ENCODE measurements at regions not wholly inside any gene's neighbourhood (a gene's known extent, or its start where the extent isn't known, plus 50 kb on each side); places are given as distances from the start of the nearest gene placed in this dataset.

GRCh38 chr1:58844176-58844575 lies 60.3 kb upstream of the JUN start:
- no peak for TF ChIP-seq ARID3A (IDR thresholded peaks at IDR 0.05; ENCODE audit: borderline replicate concordance, low read depth, low read length)
- no peak for TF ChIP-seq CTCFL (IDR thresholded peaks at IDR 0.05; ENCODE audit: borderline replicate concordance, insufficient read depth, low read depth, low read length, poor library complexity, severe bottlenecking)
- no peak for TF ChIP-seq JUND (IDR thresholded peaks at IDR 0.05; ENCODE audit: borderline replicate concordance, low read depth, low read length)
- no peak for TF ChIP-seq JUND (tag; IDR thresholded peaks at IDR 0.05; ENCODE audit: borderline replicate concordance, low read depth, low read length)
- TF ChIP-seq CTCF (IDR thresholded peaks at IDR 0.05 in 2 of 3, conservative IDR thresholded peaks at IDR 0.05 in 1 of 3; ENCODE audit: insufficient read depth in 2 of 3, low read depth in 1 of 3, low read length in 3 of 3) = no peak
- no peak for TF ChIP-seq POLR2AphosphoS5 (IDR thresholded peaks at IDR 0.05; ENCODE audit: control insufficient read depth, insufficient read depth, low read depth, low read length)
- TF ChIP-seq STAT5B (CRISPR knock-in tag; IDR thresholded peaks at IDR 0.05) = no peak
- no peak for TF ChIP-seq EHMT2 (IDR thresholded peaks at IDR 0.05)
- no peak for TF ChIP-seq RNF2 (IDR thresholded peaks at IDR 0.05)
- TF ChIP-seq TAF15 (IDR thresholded peaks at IDR 0.05; ENCODE audit: low read depth, low read length) = no peak
- TF ChIP-seq POLR2A (conservative IDR thresholded peaks at IDR 0.05) = no peak
- TF ChIP-seq MAX (CRISPR knock-in tag; IDR thresholded peaks at IDR 0.05) = no peak
- TF ChIP-seq SMAD3 (CRISPR knock-in tag; conservative IDR thresholded peaks at IDR 0.05) = no peak
- no peak for TF ChIP-seq ETV5 (CRISPR knock-in tag; IDR thresholded peaks at IDR 0.05; ENCODE audit: low read depth)
- no peak for TF ChIP-seq ZNF239 (CRISPR knock-in tag; IDR thresholded peaks at IDR 0.05)
